Gastrocnemius medialis (tissue), 4 donors: ENCODE measurements at regions not wholly inside any gene's neighbourhood (a gene's known extent, or its start where the extent isn't known, plus 50 kb on each side); places are given as distances from the start of the nearest gene placed in this dataset.

Source experiments
- CTCF ChIP-seq, 5 experiments: fragments of 450-650 bp in 3 of 5; fragments of 200-600 bp in 2 of 5; sonication (generic) in 2 of 5; IDR thresholded peaks in 4 of 5; conservative IDR thresholded peaks in 1 of 5; 1 replicate in 4 of 5; 2 replicates in 1 of 5; pipeline ENCODE4 v1.5.1; 2016 to 2019; ENCODE audit warnings: antibody characterized with exemption in 5 of 5, mild to moderate bottlenecking in 3 of 5, moderate library complexity in 3 of 5
- POLR2A ChIP-seq, 2 donors: fragments of 450-650 bp; IDR thresholded peaks; one replicate each; pipeline ENCODE4 v1.6.1; 2017; ENCODE audit warnings: antibody characterized with exemption in 2 of 2, mild to moderate bottlenecking in 2 of 2, moderate library complexity in 2 of 2

GRCh38 chr3:104145164-104145563, 1221.5 kb upstream of the ALCAM start:
- TF ChIP-seq CTCF (IDR thresholded peaks at IDR 0.05 in 4 of 5, conservative IDR thresholded peaks at IDR 0.05 in 1 of 5) (no peak), POLR2A (IDR thresholded peaks at IDR 0.05) (no peak)
